Globus pallidus (tissue), 1 donor: ENCODE measurements at regions not wholly inside any gene's neighbourhood (a gene's known extent, or its start where the extent isn't known, plus 50 kb on each side); places are given as distances from the start of the nearest gene placed in this dataset.
"Not testable (repeated sequence)": the region's sequence is repeated elsewhere in the genome, so short reads cannot be mapped to it uniquely, and the experiment has no call there.

Experiments
- DNase-seq: peaks from one replicate; pipeline ENCODE4 v3.0.0-alpha.2; 2015; ENCODE audit warnings: low spot score

- no peak for DNase-seq
Observed at GRCh38 chr5:99315413-99316183, 386.8 kb upstream of the CHD1 start.

GRCh38 chr5:99314721-99315120 lies 385.9 kb upstream of the CHD1 start:
- no peak for DNase-seq

DNA sequence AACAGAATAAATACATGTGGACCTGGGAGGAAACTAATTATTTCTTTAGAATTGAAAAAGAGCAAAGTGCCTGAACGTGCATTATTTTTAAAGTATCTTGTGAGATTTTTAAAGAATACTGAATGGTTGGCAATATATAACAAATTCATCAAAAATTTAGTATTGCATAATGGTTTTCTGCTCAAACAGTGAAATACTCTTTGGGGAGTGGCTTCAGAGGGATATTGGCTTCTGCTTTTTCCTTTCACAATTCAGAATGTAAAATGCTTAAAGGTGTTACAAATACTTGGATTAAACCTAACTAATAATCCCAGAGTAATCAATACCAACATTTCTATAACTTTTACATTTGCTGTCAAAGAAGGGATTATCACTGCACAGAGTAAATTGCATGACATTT lies 379.3 kb upstream of the CHD1 start:
- DNase-seq: no peak

DNA sequence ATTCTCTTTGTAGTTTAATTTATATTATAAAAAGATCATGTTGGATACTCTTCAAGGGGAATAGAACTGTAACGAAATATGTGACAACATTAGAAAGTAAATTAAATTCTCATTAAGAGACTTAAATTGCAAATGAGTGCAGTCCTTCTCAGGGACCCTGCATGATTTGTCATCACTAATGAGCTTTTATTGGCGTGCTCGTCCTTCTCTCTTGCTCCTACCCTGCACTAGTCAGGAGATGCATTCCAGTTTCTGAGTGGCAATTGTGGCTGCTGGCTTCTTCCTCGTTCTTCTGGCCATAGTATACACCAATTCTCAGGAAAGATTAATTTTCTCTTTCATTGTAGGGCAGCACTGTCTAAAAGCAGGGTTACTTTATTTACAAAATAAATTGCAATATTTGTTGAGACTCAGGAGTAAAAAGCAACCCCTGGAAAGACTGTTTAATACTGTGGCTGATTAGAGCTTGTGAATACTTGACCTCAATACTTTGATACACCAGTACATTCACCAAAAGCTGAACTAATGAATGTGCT lies 376.3 kb upstream of the CHD1 start:
- DNase-seq: no peak

DNA sequence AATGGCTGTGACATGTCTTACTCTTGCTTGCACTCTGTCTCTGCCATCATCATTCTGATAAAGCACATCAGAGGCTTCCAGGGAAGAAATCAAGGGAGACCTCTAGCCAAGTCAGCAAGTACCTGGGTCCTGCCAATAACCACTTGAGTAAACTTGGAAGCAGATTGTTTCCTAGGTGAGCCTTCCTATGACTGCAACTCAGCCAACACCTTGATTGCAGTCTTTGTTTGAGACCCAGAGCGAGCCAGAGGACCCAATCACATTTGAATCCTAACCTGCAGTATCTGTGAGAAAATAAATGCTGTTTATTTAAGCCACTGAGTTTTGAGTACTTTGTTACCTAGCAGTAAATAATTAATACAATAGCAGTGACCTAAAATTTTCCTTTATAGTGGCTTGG lies 356.8 kb upstream of the CHD1 start:
- no peak for DNase-seq

DNA sequence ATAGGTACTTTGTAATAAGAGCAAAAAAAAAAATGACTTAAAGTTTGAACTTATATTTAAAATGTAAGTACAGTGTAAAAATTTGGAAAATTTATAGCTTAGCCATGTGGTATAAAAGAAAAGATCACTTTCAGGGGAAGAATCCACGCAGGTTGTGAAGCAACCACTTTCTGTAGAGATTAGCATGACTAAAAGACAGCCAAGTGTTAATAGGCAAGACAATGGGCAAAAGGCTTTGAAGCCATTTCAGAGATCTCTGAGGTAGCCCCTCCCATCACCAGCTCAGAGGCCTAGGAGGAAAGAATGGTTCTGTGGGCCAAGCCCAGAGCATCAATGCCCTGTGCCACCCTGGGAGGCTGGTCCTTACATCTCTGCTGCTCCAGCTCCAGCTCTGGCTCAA lies 346.3 kb upstream of the CHD1 start:
- no peak for DNase-seq

- DNase-seq: no peak
Observed at GRCh38 chr5:99272576-99272975, 343.8 kb upstream of the CHD1 start.

DNA sequence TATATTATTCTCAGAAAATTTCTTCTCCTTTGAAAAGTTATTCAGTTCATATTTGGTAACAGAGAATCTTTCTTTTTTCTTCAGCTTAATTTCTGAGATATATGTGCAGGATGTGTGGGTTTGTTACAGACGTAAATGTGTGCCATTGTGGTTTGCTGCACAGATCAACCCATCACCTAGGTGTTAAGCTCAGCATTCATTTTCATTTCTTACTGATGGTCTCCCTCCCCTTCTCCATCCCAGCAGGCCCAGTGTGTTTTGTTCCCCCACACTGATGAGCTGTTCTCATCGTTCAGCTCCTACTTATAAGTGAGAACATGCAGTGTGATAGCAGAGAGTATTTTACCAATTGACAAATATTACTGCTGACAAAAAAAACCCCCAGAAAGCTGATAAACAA lies 330.0 kb upstream of the CHD1 start:
- no peak for DNase-seq

DNA sequence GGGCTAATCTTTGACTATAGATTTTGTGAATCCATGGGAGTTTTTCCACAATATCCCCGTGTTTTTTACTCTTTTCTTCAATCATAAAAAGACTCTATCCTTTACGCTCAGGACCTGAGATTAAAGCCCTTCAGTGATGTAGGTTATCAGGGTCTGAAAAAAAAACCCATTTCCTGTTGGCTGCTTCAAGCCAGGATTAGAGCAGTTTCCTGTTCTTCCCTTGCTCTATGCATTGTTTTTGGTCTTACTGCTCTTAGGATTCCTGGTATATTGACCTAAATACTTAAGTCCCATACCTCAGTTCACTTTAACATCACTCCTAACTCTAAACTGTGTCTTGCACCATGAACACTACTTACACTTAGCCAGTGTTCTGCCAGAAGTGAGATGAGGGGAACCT lies 319.3 kb upstream of the CHD1 start:
- DNase-seq: no peak

- no peak for DNase-seq
Observed at GRCh38 chr5:99247346-99247745, 318.5 kb upstream of the CHD1 start.

GRCh38 chr5:99243111-99243510 lies 314.3 kb upstream of the CHD1 start:
- no peak for DNase-seq

DNA sequence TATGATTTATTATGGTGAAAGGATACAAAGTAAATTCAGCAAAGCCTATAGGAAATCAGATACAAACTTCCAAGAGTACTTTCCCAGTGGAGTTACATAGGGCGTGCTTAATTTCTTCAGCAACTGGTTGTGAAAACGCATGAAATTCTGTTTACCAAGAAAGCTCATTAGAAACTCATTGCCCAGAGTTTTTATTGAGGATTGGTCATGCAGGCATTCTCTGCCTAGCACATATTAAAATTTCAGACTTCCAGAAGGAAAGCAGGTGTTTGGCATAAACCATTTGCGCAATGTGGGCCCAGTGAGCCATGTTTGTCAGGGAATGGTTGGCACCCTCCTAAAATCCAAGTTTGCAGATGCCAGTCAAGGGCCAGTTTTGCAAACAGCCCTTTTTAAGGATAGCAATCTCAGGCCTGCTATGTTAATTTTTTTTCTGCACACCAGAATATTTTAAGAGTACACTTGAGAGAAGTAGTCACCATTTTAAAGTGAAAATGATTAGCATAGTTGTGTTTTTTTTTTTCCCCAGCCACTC lies 311.1 kb upstream of the CHD1 start:
- DNase-seq: no peak

DNA sequence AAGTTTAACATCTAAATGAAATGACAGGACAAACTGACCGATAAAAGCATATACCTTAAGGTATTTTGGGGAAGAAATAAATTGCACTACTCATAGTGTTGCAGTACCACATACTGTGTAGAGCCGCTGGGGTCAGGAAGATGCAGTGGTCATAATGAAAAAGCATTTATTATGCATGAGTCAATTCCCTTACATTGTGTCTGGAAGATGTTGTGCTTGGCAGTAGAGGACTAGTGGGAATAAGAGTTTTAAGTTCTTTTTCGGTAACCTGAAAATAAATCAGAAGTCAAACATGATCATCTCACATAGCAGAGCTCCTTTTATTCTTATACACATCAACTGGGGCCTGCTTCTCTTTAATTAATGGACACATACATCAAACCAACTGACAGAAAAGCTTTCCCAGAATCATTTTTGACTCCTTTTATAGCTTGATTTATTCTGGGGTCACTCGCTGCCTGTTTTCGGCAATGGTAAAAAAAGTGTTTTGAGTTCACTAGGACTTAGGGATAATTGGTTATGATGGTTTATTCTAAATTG lies 262.5 kb upstream of the CHD1 start:
- no peak for DNase-seq

DNA sequence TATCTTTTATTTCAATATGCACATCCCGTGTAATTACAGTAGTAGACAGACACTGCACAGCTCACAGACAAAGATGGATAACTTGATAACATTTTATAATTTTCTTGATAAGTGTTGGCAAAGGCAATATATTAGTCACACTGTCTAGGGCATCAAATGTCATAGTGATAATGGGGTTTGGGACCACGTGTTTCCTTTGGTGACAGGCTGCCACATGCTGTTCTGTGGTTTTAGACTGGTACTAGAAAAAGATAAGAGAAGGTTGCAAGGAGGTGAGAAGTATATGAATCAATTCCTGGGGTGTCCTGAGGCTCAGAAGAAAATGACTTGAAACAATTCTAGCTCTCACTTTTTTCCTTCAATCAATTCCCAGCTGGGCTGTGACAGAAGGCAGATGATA lies 258.8 kb upstream of the CHD1 start:
- no peak for DNase-seq

GRCh38 chr5:99179206-99179605 lies 250.4 kb upstream of the CHD1 start:
- no peak for DNase-seq

DNA sequence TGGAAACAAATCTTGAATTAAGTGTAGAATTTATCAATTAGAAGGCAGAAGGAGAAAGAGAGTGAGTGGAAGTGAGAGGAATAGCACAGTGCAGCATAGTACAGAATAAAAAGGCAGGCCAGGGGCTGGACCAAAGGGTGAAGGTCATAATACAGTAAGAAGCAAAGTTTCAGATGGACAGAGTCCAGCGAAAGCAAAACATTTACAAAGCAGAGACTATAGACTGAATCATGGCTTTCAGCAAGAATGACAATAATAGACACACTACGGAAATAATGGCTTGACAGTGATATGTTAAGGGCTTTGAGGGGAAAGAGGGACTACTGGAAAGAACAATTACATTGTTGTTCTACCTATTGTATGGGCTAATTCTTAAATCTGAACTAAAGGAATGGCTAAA lies 249.0 kb upstream of the CHD1 start:
- DNase-seq: no peak

- no peak for DNase-seq
Observed at GRCh38 chr5:99176186-99176585, 247.4 kb upstream of the CHD1 start.

- peak; percentile 3 for DNase-seq
Observed at GRCh38 chr5:99169309-99169708, 240.5 kb upstream of the CHD1 start.

- DNase-seq: not testable (repeated sequence)
Observed at GRCh38 chr5:99161538-99161937, 232.7 kb upstream of the CHD1 start.

GRCh38 chr5:99156688-99157087 lies 227.9 kb upstream of the CHD1 start:
- no peak for DNase-seq

DNA sequence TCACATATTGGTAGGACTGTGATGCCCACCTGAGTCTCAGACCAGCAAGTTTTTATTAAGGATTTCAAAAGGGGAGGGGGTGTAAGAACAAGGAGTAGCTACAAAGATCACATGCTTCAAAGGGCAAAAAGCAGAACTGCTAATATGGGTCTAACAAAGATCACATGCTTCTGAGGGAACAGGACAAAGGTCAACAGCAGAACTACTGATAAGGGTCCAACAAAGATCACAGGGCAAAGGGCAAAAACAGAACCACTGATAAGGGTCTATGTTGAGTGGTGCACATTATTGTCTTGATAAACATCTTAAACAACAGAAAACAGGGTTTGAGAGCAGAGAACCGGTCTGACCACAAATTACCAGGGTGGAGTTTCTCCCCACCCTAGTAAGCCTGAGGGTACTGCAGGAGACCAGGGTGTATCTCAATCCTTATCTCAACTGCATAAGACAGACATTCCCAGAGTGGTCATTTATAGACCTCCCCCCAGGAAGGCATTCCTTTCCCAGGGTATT lies 214.5 kb upstream of the CHD1 start:
- DNase-seq: not testable (repeated sequence)

DNA sequence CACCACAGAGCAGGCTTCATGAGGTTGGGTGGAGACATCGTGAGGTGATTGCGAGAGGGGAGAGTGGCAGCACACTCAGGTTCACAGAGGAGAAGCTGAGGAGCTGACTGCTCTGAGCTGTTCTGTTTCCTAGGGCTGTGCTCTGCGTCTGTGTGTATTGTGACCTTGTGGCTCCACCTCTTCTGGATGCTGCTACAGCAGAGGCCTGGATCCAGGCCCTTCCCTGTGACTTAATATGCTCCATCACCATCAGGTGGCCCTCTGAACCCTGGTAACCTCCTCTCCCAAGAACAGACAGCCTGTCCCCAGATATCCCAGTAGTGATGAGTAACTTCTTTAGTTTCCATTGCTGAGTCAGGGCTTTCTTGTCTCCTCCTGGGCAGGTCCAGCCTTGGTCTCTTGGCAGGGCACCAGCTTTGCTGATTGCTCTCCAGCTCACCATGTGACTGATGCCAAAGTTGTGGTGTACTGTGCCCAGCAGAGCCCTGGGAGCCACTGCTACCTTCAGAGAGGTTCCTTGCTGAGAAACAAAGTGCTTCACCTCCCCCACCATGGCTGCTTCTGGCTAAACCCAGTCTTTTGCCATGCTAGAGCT lies 212.8 kb upstream of the CHD1 start:
- DNase-seq: no peak

DNA sequence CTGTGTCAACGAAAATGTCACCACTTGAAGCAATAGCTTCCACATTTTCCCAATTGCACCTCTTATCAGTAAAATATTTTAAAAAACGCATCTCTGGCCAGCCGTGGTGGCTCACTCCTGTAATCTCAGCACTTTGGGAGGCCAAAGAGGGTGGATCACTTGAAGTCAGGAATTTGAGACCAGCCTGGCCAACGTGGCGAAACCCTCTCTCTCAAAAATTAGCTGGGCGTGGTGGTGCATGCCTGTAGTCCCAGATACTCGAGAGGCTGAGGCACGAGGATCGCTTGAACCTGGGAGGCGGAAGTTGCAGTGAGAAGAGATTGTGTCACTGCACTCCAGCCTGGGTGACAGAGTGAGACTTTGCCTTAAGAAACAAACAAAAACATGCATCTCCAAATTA lies 210.1 kb upstream of the CHD1 start:
- DNase-seq: no peak
